NCI-H510A (cell line): ENCODE measurements at regions not wholly inside any gene's neighbourhood (a gene's known extent, or its start where the extent isn't known, plus 50 kb on each side); places are given as distances from the start of the nearest gene placed in this dataset.

ENCODE experiments used
- DNase-seq: peaks from one replicate; lab custom pipeline; 2025; lab: John Stamatoyannopoulos, UW

DNA sequence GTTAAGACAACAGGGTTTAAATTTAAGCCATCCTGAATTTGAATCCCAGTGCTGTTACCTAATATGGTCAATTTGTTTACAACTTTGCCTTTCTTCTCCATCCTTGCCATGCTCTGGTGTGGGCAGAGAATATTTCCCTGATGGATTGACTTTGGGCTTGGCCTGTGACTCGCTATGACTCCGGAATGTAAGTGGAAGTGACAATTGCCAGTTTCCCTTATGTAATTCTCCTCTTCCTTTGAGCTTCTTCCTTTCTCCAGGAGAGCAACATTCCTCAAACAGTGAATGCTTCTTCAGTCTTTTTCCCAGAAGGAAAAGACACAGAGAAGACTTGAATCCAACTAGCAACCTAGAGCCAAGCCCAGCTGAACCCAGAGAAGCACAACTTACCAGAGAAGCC lies 159.1 kb downstream of the LURAP1L start:
- DNase-seq = no peak

DNA sequence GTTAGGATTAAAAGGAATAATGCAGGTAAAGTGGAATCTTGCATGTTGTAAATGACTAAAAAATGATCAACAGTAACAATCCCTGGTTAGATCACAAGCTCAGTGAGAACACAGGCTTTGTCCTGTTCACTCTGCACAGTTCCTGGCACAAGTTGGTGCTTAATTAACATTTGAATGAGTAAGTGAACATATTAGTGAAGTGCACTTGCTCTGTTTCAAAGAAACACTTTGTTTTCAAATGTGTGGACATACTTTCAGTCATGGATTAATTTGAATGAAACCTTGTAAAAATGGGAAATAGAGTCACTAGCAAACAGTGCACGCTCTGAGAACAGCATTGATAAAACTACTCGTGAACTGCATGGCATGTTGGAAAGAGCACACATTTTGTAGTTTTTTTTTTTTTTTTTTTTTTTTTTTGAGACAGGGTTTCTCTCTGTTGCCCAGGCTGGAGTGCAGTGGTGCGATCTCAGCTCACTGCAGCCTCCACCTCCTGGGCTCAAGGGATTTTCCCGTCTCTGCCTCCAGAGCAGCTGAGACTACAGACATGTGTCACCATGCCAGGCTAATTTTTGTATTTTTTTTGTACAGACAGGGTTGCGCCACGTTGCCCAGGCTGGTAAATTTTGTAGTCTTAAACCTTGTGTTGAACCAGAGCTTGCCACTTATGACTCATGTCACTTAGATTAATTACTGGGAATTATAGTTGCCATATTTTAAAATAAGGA lies 159.9 kb downstream of the LURAP1L start:
- no peak for DNase-seq

DNA sequence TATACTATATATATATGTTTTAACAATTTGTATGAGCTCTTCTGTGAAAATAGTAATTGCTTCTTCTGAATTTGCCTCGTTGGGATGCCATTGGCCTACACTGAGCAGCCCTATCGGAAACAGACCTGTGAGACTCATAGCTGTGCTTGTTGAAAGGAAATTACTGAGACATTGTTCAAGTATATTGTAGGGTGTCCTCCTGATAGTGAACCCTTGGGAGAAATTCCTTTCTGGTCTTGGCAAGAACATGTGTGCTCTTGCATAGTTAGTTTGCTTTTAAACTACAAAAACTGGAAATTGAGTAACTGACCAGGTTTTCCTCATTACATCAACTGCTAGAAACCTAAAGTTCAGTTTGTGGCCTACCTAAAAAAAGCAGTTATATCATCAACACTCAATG lies 160.9 kb downstream of the LURAP1L start:
- DNase-seq = no peak

- no peak for DNase-seq
Measured at GRCh38 chr9:12954441-12954840, 179.6 kb downstream of the LURAP1L start.

- DNase-seq = no peak
Measured at GRCh38 chr9:12955510-12956163, 180.8 kb downstream of the LURAP1L start.

GRCh38 chr9:12956261-12956660 lies 181.4 kb downstream of the LURAP1L start:
- no peak for DNase-seq

- no peak for DNase-seq
Measured at GRCh38 chr9:12956805-12957204, 182.0 kb downstream of the LURAP1L start.

GRCh38 chr9:12958279-12958678 lies 183.5 kb downstream of the LURAP1L start:
- no peak for DNase-seq

GRCh38 chr9:12958708-12959107 lies 183.9 kb downstream of the LURAP1L start:
- DNase-seq = no peak

GRCh38 chr9:12961276-12961809 lies 186.5 kb downstream of the LURAP1L start:
- DNase-seq = no peak

DNA sequence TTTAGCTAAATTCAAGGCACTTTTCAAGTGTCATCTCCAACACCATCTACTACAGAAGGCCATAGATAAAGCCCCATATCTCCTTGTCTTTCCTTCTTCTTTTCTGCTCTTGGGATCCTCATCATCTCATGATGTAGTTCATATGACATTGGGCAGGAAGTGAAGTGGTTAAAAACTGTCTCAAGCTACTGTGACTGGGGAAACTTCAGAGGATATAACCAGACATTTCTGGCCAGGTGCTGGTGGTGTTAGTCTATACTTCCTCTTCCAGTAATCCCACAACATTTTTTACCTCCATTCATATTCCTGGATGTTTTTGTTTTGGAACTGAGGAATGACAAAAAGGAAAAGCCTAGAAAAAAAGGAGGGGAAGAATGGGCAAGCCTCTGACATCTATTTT lies 188.7 kb downstream of the LURAP1L start:
- no peak for DNase-seq

DNA sequence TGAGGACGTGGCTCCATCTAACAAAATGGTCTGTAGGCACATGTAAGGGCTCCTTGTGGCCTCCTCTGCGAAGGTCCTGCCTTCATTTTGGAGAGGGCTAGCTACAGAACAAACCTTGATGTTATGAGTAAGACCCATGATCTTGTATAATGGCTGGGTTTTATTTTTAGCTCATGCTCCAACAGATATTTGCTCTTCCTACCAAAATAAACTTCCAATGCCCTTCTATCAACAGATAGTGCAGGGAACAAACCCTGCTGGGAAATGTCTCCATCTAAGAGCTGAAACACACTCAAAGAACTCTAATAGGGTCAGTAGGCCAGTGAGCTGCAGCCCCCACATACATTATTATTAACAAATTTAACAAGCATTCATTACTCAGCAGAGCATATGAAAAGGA lies 189.5 kb downstream of the LURAP1L start:
- DNase-seq = no peak

DNA sequence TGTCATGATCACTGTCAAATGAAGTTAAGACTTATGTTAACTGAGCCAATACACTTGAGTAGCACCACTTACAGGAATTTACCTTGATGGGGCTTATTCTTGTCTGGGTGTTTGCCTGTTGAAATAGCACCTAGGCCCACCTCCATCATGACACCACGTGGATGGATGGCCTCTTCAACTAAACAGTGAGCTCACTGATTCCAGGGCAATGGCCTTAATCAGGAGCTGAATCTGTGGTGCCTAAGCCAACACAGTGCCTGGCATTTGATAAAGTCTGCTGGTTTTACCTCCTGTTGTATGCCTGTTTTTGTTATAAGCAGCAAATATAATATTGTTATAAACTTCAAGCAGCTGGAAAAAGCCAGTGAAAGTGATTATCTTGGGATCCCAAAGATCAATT lies 190.5 kb downstream of the LURAP1L start:
- no peak for DNase-seq

DNA sequence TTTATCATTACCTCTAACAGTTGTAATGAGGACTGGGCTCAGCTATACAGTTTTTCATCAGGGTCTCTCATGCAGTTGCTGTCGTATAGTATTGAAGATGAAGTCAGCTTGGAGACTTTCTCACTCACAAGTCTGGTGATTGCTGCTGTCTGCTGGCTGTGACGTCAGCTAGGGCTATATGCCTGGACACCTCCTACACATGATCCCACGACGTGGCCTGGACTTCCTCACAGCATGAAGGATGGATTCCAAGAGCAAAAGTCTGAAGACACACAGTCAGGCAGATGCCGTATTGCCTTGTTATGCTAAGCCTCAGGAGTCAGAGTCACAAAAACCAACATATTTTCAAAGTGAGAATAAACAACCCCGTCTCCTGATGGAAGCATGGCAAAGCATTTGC lies 193.3 kb downstream of the LURAP1L start:
- no peak for DNase-seq

DNA sequence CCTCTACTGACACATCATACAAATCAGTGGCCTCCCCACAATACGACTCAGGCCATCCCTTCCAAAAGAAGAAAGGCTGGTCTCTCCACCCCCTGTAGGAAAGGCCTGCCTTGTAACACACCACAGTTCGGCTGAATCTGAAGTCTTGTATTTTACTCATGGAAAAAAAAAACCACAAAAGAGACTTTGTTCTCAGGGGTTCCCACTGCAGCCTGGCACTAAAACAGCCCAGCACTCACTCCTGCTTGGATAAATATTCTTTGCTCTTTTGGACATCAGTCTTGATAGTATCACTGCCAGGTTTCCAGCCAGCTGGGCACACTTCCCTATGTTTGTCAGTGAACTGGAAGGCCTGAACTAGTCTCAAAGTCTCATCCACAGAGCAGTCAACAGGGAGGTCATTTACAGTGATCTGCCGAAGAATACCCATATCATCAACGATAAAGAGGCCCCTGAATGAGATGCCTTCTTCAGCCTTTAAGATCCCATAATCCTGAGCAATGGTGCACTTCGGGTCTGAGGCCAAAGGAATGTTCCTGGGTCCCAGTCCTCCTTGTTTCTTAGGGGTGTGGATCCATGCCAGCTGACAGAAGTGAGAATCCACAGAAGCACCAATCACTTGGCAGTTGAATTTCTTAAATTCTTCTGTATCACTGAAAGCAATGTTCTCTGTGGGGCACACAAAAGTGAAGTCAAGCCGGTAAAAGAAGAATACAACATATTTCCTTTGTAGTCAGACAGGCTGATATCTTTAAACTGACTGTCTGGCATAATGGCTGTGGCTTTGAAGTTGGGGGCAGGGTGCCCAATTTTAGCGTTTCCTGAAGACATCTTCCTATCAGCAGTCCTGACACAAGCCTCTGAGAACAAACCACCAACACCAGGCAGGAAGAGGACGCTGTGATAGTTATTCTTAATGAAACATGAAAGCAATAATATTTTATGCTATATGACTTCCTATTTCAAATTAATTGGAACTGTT lies 198.1 kb downstream of the LURAP1L start:
- DNase-seq = no peak

DNA sequence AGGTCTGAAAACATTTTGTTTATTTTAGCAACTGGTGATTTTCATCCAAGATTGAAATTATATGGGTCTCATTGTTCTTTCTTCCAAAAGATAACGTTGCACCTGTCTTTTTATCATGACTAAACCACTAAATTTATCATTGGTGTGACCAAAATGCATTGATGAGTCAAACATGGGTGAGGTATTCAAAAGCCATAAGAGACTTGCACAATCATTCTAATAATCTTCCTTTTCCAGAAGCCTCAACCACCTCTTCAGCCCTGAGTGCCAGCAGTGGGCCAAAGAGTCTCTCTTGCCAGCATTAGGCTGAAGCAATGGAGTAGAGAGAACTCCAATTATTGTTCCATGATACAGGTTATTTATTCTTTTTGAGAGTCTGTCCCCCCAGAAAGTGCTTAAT lies 198.9 kb downstream of the LURAP1L start:
- no peak for DNase-seq

DNA sequence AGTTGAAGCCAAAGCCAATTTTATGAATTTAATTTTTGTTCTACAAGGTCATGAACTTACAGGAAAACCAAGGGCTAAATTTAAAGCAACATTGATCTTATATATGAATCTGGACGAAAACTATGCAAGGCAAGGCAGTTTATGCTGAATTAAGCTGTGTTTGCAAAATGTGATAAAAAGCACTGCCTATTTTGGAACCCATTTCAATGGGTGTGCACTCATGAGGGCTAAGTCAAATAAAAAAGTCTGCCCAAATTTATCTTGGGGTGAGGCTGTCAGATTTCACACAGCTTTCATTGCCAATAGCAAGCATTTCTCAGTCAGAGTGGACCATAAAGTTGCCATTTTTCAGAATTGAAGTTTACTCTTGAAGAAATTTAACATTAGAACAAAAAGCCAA lies 199.9 kb downstream of the LURAP1L start:
- no peak for DNase-seq

DNA sequence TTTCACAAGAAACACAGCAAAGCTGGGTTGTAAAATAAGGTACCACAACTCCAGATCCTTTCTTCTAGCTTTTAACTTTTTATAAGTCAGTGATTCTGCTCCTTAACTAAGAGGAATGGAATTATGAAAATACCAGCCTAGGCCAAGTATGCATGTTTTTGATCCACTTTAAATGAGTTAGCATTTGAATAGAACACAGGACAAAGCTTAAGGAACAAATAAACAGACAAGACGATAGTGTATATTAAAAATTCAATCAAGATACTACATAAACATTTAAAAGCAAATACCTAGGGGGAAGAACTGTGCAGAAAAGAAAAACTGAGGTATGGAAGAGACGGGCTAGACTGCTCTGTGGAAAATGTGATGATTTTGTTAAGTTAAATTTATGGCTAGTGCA lies 200.7 kb downstream of the LURAP1L start:
- DNase-seq = no peak

GRCh38 chr9:12980085-12980851 lies 205.4 kb downstream of the LURAP1L start:
- DNase-seq = no peak

DNA sequence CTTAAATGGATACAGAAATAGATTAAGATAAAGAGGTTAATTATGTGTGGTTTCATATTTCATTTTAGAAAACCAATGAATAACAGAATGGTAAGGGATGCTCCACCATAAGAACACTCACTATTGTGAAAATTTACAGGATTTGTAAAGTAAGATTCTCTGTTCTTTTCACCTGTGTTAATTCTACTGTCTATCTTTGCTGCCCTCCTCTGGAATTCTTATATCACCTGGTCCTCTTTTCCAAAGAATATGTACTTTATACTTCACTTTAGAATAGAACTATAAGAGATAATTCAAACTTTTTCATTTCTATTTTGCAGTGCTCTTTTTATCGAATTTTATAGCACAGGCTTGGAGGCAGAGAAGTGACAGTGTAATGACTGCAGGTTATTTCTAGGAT lies 213.4 kb downstream of the LURAP1L start:
- no peak for DNase-seq

GRCh38 chr9:12989669-12990068 lies 214.8 kb downstream of the LURAP1L start:
- DNase-seq = no peak

DNA sequence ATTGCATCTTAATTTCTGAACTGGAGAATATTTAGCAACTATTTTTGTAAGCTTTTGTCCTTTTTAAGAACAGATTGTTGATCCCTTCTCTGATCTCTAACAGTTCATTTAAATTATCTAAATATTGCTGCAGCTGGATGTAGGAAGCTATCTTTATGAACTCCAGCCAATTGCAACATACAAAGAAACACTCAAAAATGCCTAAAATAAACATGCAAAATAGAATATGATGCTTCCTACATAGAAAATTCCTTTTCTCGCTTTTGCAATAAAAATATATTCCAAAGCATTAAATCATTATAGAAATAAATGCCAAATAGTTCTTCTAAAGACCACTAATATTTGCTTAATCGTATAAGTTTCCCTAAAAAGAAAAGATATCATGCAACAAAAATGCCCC lies 218.6 kb downstream of the LURAP1L start:
- no peak for DNase-seq
